PC-3 (cell line): ENCODE measurements at regions not wholly inside any gene's neighbourhood (a gene's known extent, or its start where the extent isn't known, plus 50 kb on each side); places are given as distances from the start of the nearest gene placed in this dataset.

Experiments used
- ATAC-seq: fragments of 200-7000 bp; cut with Tn5 transposase; 2 replicates; pipeline ENCODE4 v1.9.1; 2020; ENCODE audit warnings: mild to moderate bottlenecking, moderate library complexity
- BruUV-seq: library from RNA; stranded (reverse); fragments of 400-500 nt; replicated peaks from 2 replicates; lab custom pipeline; 2021; lab: Mats Ljungman, UMichigan
- CTCF ChIA-PET: fragments of 300-600 bp; sonication (Branson Sonifier 250); formaldehyde crosslinking; loops from one replicate; lab custom pipeline; 2022; ENCODE audit warnings: antibody characterized with exemption; lab: Charles Lee
- POLR2A ChIA-PET: fragments of 300-600 bp; sonication (Branson Sonifier 250); formaldehyde crosslinking; loops from one replicate; lab custom pipeline; 2022; ENCODE audit warnings: antibody characterized with exemption; ENCODE audit not compliant: unreplicated experiment; lab: Charles Lee
- DNase-seq: peaks from one replicate; pipeline ENCODE4 v3.0.0-alpha.2; 2015
- H2AFZ ChIP-seq: fragments of 300-600 bp; sonication (generic); 2 replicates; pipeline ENCODE4 v1.6.0; 2016; ENCODE audit warnings: antibody characterized with exemption, low read length
- H3F3A ChIP-seq: fragments of 300-600 bp; sonication (generic); one replicate; pipeline ENCODE4 v1.6.0; 2017; ENCODE audit warnings: antibody characterized with exemption, low read length, control low read depth, mild to moderate bottlenecking; ENCODE audit not compliant: unreplicated experiment
- H3K27ac ChIP-seq: fragments of 300-600 bp; sonication (generic); 2 replicates; pipeline ENCODE4 v1.5.1; 2016; ENCODE audit warnings: mild to moderate bottlenecking, low read length
- H3K27me3 ChIP-seq: fragments of 300-600 bp; sonication (generic); 2 replicates; pipeline ENCODE4 v1.6.1; 2016; ENCODE audit warnings: low read length, mixed read lengths
- H3K36me3 ChIP-seq: fragments of 300-600 bp; sonication (generic); 2 replicates; pipeline ENCODE4 v1.6.1; 2016; ENCODE audit warnings: low read depth, mixed run types, low read length, mixed read lengths
- H3K4me1 ChIP-seq: fragments of 300-600 bp; sonication (generic); 2 replicates; pipeline ENCODE4 v1.5.1; 2016; ENCODE audit warnings: low read length; ENCODE audit not compliant: insufficient read depth
- H3K4me2 ChIP-seq: fragments of 300-600 bp; sonication (generic); 2 replicates; pipeline ENCODE4 v1.6.0; 2016; ENCODE audit warnings: low read length
- H3K4me3 ChIP-seq: fragments of 300-600 bp; sonication (generic); 2 replicates; pipeline ENCODE4 v1.5.1; 2016; ENCODE audit warnings: mild to moderate bottlenecking, low read length, mixed read lengths
- H3K79me2 ChIP-seq: fragments of 300-600 bp; sonication (generic); 2 replicates; pipeline ENCODE4 v1.6.1; 2017; ENCODE audit warnings: low read length, mixed read lengths
- H3K9ac ChIP-seq: fragments of 300-600 bp; sonication (generic); 2 replicates; pipeline ENCODE4 v1.6.0; 2016; ENCODE audit warnings: mild to moderate bottlenecking, low read length
- H3K9me2 ChIP-seq: fragments of 300-600 bp; sonication (generic); replicated peaks from 2 replicates; pipeline ENCODE4 v1.6.1; 2016; ENCODE audit warnings: mixed run types, low read length, mixed read lengths
- H3K9me3 ChIP-seq: fragments of 300-600 bp; sonication (generic); 2 replicates; pipeline ENCODE4 v1.6.1; 2016; ENCODE audit warnings: low read length, mixed read lengths
- H4K20me1 ChIP-seq: fragments of 300-600 bp; sonication (generic); 2 replicates; pipeline ENCODE4 v1.6.1; 2016; ENCODE audit warnings: low read length, mixed read lengths
- EZH2 ChIP-seq: fragments of 300-600 bp; sonication (generic); IDR thresholded peaks from one replicate; pipeline ENCODE4 v1.6.1; 2017; ENCODE audit warnings: antibody characterized with exemption, mild to moderate bottlenecking, low read length; ENCODE audit not compliant: unreplicated experiment
- EZH2phosphoT487 ChIP-seq: fragments of 300-600 bp; sonication (generic); IDR thresholded peaks from 2 replicates; pipeline ENCODE4 v1.6.1; 2018; ENCODE audit warnings: mild to moderate bottlenecking, antibody characterized with exemption, low read length, borderline replicate concordance
- intact Hi-C: fragments of 100-400 bp; cut with micrococcal nuclease; formaldehyde crosslinking; loops from 2 replicates; pipeline ENCODE4 v1.9.0; 2023
- TF ChIP-seq, protein P1 (sequence below): fragments of 300-600 bp; sonication (generic); conservative IDR thresholded peaks from 2 replicates; pipeline ENCODE4 v1.5.1; 2017; ENCODE audit warnings: antibody characterized with exemption, low read depth, mild to moderate bottlenecking, low read length

DNA sequence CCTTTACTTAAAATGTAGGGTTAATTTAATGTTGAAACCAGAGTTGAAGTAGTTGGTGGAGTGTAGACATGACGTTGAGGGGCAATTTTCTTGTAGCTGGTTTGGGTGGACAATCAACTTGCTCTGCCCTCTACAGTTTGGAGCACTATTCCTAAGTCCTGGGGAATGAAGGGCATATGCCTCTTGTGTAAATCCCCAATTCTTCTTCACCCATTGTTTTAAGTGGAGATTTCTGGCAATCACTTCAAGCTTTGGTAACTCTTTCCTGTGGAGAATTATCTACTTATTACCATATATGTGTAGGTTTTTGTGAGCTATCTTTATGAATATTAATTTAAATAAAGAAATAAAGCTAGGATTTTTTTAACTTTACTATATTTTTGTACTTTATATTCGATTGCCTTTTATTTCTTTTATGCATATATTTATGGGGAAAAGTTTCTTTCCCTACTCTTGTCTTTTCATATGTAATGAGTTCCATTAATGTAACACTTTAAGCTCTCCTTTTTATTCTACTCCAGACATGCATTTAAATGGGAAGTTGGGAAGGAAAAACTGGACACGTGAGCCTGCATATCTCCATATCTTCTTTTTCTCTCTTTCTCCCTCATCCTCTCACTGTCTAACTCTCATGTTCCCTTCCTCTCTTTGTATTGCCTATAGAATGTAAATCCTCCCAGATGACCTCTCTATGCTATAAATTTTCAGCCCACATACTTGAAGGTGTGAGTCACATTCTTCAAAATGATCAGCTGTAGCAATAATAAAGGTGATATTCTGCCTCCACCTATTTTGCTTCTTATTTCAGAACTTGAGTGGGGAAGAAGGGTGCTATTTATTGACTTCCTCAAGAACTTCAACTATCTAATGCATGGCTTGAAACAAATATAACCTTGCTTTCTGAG, 276.7 kb downstream of the PTPRC start:
- POLR2A ChIA-PET: no interaction called here
- intact Hi-C loops: no loop called here

DNA sequence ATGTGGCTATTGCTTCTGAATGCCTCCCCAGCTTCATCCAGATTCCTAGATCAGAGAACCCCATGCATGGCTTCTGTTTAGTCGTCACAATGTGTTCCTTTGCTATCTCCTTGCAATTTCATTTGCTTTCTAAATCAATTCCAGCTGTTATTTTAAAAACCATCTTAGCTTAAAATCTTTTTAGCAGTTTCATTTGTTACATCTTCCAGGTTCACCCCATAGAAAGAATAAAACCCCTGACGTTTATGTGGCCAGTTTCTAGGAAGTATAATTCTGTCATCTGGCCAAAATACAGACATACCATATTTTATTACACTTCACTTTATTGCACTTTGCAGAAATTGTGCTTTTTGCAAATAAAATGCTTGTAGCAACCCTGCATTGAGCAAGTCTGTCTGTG, 278.4 kb downstream of the PTPRC start:
- H3K79me2 ChIP-seq: peaks cover 41% of the 10 kb centered on the region
- no TSS peak for BruUV-seq
- CTCF ChIA-PET: interaction anchor here (0.6 kb wide), 1 partner anchor 74 kb away, joined by 3 read pairs; no protein-coding TSS in a partner anchor

More for the DNA sequence above, 276.7 kb downstream of the PTPRC start:
- Histone ChIP-seq H3K9me3 (no peaks in the 10 kb centered on the region), H3K9me2 (no peaks in the 10 kb centered on the region), H4K20me1 (no peaks in the 10 kb centered on the region), H3K36me3 (no peaks in the 10 kb centered on the region), H3K27ac (no peak overlapping the region), H3K4me1 (peaks cover 29% of the 10 kb centered on the region), H2AFZ (no peak overlapping the region), H3F3A (no peaks in the 10 kb centered on the region), H3K27me3 (no peaks in the 10 kb centered on the region), H3K4me2 (peak overlapping the region; percentile 42), H3K9ac (no peak overlapping the region), H3K4me3 (no peak overlapping the region), H3K79me2 (peaks cover 46% of the 10 kb centered on the region)
- TF ChIP-seq, protein P1, sequence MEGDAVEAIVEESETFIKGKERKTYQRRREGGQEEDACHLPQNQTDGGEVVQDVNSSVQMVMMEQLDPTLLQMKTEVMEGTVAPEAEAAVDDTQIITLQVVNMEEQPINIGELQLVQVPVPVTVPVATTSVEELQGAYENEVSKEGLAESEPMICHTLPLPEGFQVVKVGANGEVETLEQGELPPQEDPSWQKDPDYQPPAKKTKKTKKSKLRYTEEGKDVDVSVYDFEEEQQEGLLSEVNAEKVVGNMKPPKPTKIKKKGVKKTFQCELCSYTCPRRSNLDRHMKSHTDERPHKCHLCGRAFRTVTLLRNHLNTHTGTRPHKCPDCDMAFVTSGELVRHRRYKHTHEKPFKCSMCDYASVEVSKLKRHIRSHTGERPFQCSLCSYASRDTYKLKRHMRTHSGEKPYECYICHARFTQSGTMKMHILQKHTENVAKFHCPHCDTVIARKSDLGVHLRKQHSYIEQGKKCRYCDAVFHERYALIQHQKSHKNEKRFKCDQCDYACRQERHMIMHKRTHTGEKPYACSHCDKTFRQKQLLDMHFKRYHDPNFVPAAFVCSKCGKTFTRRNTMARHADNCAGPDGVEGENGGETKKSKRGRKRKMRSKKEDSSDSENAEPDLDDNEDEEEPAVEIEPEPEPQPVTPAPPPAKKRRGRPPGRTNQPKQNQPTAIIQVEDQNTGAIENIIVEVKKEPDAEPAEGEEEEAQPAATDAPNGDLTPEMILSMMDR: no peak
- no peak for TF ChIP-seq EZH2phosphoT487
- TF ChIP-seq EZH2: no peak
- ATAC-seq: peak; percentile 81
- CTCF ChIA-PET: no interaction called here
- BruUV-seq: no TSS peak
- peak; percentile 70 for DNase-seq

More for the DNA sequence above, 278.4 kb downstream of the PTPRC start:
- Histone ChIP-seq H2AFZ (no peak overlapping the region), H3K9me2 (no peaks in the 10 kb centered on the region), H3K36me3 (no peaks in the 10 kb centered on the region), H4K20me1 (no peaks in the 10 kb centered on the region), H3K4me3 (no peak overlapping the region), H3F3A (no peaks in the 10 kb centered on the region), H3K27ac (no peak overlapping the region), H3K4me2 (no peak overlapping the region), H3K9me3 (no peaks in the 10 kb centered on the region), H3K9ac (no peak overlapping the region), H3K27me3 (no peaks in the 10 kb centered on the region), H3K4me1 (peaks cover 29% of the 10 kb centered on the region)
- ATAC-seq (no peak), DNase-seq (no peak)
- POLR2A ChIA-PET: no interaction called here
- intact Hi-C loops: no loop called here
- no peak for TF ChIP-seq EZH2
- TF ChIP-seq EZH2phosphoT487: no peak
- TF ChIP-seq, protein P1: no peak
